Suprapubic skin (tissue), 4 donors: ENCODE measurements at regions not wholly inside any gene's neighbourhood (a gene's known extent, or its start where the extent isn't known, plus 50 kb on each side); places are given as distances from the start of the nearest gene placed in this dataset.

ENCODE experiments used
- DNase-seq, 2 donors: peaks; one replicate each; pipeline ENCODE4 v3.0.0-alpha.2; 2019; ENCODE audit warnings: low spot score in 2 of 2
- H3K27ac ChIP-seq: fragments of 200-600 bp; sonication (generic); one replicate; pipeline ENCODE4 v1.5.1; 2019
- H3K27me3 ChIP-seq: fragments of 200-600 bp; sonication (generic); one replicate; pipeline ENCODE4 v1.5.1; 2019
- H3K36me3 ChIP-seq: fragments of 200-600 bp; sonication (generic); one replicate; pipeline ENCODE4 v1.5.1; 2019
- H3K4me1 ChIP-seq: fragments of 200-600 bp; sonication (generic); one replicate; pipeline ENCODE4 v1.5.1; 2019
- H3K4me3 ChIP-seq: fragments of 200-600 bp; sonication (generic); one replicate; pipeline ENCODE4 v1.5.1; 2019; ENCODE audit warnings: mild to moderate bottlenecking
- H3K9me3 ChIP-seq: fragments of 200-600 bp; sonication (generic); one replicate; pipeline ENCODE4 v1.5.1; 2019
- EP300 ChIP-seq: sonication (generic); formaldehyde crosslinking; IDR thresholded peaks from one replicate; pipeline ENCODE4 v1.6.1; 2017; ENCODE audit warnings: antibody characterized with exemption
- POLR2A ChIP-seq, 2 donors: fragments of 450-650 bp; IDR thresholded peaks; one replicate each; pipeline ENCODE4 v1.6.1; 2017; ENCODE audit warnings: antibody characterized with exemption in 2 of 2, mild to moderate bottlenecking in 2 of 2, moderate library complexity in 2 of 2
- POLR2AphosphoS5 ChIP-seq, 3 donors: sonication (generic); formaldehyde crosslinking; IDR thresholded peaks; one replicate each; pipeline ENCODE4 v1.6.1; 2017; ENCODE audit warnings: antibody characterized with exemption in 3 of 3
- WGBS: methylation state at CpG from one replicate; pipeline ENCODE4 v1.1.5; 2018; 5-methylcytosine and 5-hydroxymethylcytosine counted together
- TF ChIP-seq, protein P1 (sequence below), 2 donors: fragments of 200-600 bp in 1 of 2; fragments of 450-650 bp in 1 of 2; sonication (generic) in 1 of 2; IDR thresholded peaks; one replicate each; pipeline ENCODE4 v1.5.1; 2016 to 2019; ENCODE audit warnings: antibody characterized with exemption in 2 of 2, mild to moderate bottlenecking in 1 of 2, moderate library complexity in 1 of 2

DNA sequence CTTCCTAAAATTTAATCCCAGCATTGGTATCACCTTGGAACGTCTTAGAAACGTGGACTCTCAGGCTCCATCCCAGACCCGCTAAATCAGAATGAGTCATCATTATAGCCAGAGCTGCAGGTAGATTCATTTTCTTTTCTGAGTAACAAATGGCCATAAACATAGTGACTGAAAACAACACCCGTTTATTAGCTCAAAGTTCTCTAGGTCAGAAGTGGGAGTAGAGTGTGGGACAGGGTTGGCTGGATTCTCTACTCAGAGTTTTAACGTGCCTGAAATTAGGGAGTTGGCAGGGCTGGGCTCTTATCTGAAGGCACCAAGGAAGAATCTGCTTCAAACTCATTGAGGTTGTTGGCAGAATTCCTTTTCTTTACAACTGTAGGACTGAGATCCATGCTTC, 101.8 kb upstream of the C1QTNF7 start:
- WGBS, result 66% methylated on average over 5 of the region's 5 CpGs
- H3K27ac ChIP-seq, result no peak overlapping the region
- TF ChIP-seq, protein P1, sequence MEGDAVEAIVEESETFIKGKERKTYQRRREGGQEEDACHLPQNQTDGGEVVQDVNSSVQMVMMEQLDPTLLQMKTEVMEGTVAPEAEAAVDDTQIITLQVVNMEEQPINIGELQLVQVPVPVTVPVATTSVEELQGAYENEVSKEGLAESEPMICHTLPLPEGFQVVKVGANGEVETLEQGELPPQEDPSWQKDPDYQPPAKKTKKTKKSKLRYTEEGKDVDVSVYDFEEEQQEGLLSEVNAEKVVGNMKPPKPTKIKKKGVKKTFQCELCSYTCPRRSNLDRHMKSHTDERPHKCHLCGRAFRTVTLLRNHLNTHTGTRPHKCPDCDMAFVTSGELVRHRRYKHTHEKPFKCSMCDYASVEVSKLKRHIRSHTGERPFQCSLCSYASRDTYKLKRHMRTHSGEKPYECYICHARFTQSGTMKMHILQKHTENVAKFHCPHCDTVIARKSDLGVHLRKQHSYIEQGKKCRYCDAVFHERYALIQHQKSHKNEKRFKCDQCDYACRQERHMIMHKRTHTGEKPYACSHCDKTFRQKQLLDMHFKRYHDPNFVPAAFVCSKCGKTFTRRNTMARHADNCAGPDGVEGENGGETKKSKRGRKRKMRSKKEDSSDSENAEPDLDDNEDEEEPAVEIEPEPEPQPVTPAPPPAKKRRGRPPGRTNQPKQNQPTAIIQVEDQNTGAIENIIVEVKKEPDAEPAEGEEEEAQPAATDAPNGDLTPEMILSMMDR (IDR thresholded peaks at IDR 0.05), result no peak
- TF ChIP-seq EP300 (no peak), POLR2A (IDR thresholded peaks at IDR 0.05) (no peak), POLR2AphosphoS5 (IDR thresholded peaks at IDR 0.05) (no peak)
- no peak overlapping the region for H3K4me3 ChIP-seq
- no peak for DNase-seq
- H3K4me1 ChIP-seq, result peaks cover 4% of the 10 kb centered on the region
- no peaks in the 10 kb centered on the region for H3K27me3 ChIP-seq
- H3K9me3 ChIP-seq, result no peaks in the 10 kb centered on the region
- H3K36me3 ChIP-seq, result no peaks in the 10 kb centered on the region

GRCh38 chr4:15327311-15328298, 100.2 kb upstream of the C1QTNF7 start:
- 48% methylated on average over 7 of the region's 7 CpGs for WGBS

DNA sequence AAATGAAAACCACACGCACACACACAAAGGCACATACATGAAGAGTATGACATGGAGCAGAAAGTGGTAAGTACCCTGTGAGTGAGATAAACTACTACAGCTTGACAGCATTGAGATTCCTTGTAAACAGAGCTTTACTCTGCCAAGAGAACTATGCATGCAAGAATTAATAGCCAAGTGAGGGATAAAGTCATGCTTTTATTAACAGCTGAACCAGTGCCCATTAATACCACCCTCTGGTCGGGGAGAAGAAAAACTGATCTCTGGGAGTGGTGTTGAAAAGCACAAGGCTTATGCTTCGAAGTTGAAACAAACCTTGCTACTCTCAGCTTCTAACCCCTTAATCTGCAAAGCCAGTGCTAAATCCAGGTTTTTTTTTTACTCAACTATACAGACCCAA, 95.9 kb upstream of the C1QTNF7 start:
- no peak overlapping the region for H3K27ac ChIP-seq
- DNase-seq, result no peak
- no peaks in the 10 kb centered on the region for H3K9me3 ChIP-seq
- H3K36me3 ChIP-seq, result no peaks in the 10 kb centered on the region
- H3K4me1 ChIP-seq, result peaks cover 8% of the 10 kb centered on the region
- no peak for TF ChIP-seq POLR2AphosphoS5 (IDR thresholded peaks at IDR 0.05)
- TF ChIP-seq, protein P1 (IDR thresholded peaks at IDR 0.05), result no peak
- no peak for TF ChIP-seq POLR2A (IDR thresholded peaks at IDR 0.05)
- TF ChIP-seq EP300, result no peak
- H3K4me3 ChIP-seq, result no peak overlapping the region
- WGBS, result 59% methylated on average over 3 of the region's 3 CpGs
- H3K27me3 ChIP-seq, result no peaks in the 10 kb centered on the region

More at GRCh38 chr4:15327311-15328298, 100.2 kb upstream of the C1QTNF7 start:
- peaks cover 4% of the 10 kb centered on the region for H3K4me1 ChIP-seq
- TF ChIP-seq EP300 (no peak), POLR2A (IDR thresholded peaks at IDR 0.05) (no peak), POLR2AphosphoS5 (IDR thresholded peaks at IDR 0.05) (peak in 1 of 3 donors; percentile 14)
- TF ChIP-seq, protein P1 (IDR thresholded peaks at IDR 0.05), result no peak
- H3K36me3 ChIP-seq, result no peaks in the 10 kb centered on the region
- H3K27me3 ChIP-seq, result no peaks in the 10 kb centered on the region
- no peaks in the 10 kb centered on the region for H3K9me3 ChIP-seq
- peak overlapping the region; percentile 82 for H3K27ac ChIP-seq
- no peak for DNase-seq
- H3K4me3 ChIP-seq, result no peak overlapping the region

DNA sequence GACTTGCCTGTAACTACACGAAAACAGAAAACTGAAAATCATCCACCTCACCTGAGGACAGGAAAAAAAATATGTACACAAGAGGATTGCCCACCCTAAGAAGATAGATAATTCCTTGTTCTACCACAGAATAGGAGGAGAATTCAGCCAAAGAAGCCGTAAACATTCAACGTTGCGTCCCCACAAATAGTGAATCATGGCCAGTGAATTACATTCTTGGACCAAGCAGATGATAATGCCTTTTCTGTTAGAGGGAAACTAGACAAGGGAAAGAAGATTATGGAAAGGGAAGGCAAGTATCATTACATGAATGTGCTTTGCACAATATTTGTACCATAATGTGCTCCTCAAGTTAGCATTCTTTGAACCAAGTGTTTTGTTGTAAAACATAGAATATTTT, 95.5 kb upstream of the C1QTNF7 start:
- TF ChIP-seq POLR2A (IDR thresholded peaks at IDR 0.05), result no peak
- TF ChIP-seq, protein P1 (IDR thresholded peaks at IDR 0.05), result no peak
- no peak for TF ChIP-seq POLR2AphosphoS5 (IDR thresholded peaks at IDR 0.05)
- no peak for TF ChIP-seq EP300
- 73% methylated on average over 4 of the region's 4 CpGs for WGBS

More for the DNA sequence above, 95.5 kb upstream of the C1QTNF7 start:
- Histone ChIP-seq H3K4me3 (no peak overlapping the region), H3K27ac (peak overlapping the region; percentile 35), H3K36me3 (no peaks in the 10 kb centered on the region), H3K9me3 (no peaks in the 10 kb centered on the region), H3K4me1 (peaks cover 6% of the 10 kb centered on the region), H3K27me3 (no peaks in the 10 kb centered on the region)
- DNase-seq, result no peak
